Neural cell (in vitro differentiated cells): ENCODE measurements at regions not wholly inside any gene's neighbourhood (a gene's known extent, or its start where the extent isn't known, plus 50 kb on each side); places are given as distances from the start of the nearest gene placed in this dataset.
"Not testable (repeated sequence)": the region's sequence is repeated elsewhere in the genome, so short reads cannot be mapped to it uniquely, and the experiment has no call there.

Source experiments
- H2AFZ ChIP-seq: fragments of 200-600, 300-800 bp; sonication (generic), shearing (Covaris generic); 2 replicates; pipeline ENCODE4 v1.6.0; 2014; ENCODE audit warnings: low read depth, mild to moderate bottlenecking, antibody characterized with exemption, low read length, moderate library complexity
- H3F3A ChIP-seq: fragments of 200-600 bp; shearing (Covaris generic); 2 replicates; pipeline ENCODE4 v1.6.1; 2016; ENCODE audit warnings: mild to moderate bottlenecking, moderate library complexity, mixed read lengths, antibody characterized with exemption, low read length; ENCODE audit not compliant: insufficient read depth, poor library complexity, severe bottlenecking
- H3K27ac ChIP-seq: fragments of 200-600, 300-800 bp; sonication (generic), shearing (Covaris generic); 2 replicates; pipeline ENCODE4 v1.5.1; 2014; ENCODE audit warnings: mild to moderate bottlenecking, low read length, moderate library complexity
- H3K27me3 ChIP-seq: fragments of 300-800, 200-600 bp; sonication (generic), shearing (Covaris generic); 2 replicates; pipeline ENCODE4 v1.6.0; 2014; ENCODE audit warnings: mild to moderate bottlenecking, low read depth, low read length, moderate library complexity; ENCODE audit not compliant: insufficient read depth
- H3K36me3 ChIP-seq: fragments of 300-800, 200-600 bp; sonication (generic), shearing (Covaris generic); 2 replicates; pipeline ENCODE4 v1.5.1; 2014; ENCODE audit warnings: mild to moderate bottlenecking, antibody characterized with exemption, low read length, moderate library complexity; ENCODE audit not compliant: insufficient read depth
- H3K4me2 ChIP-seq: fragments of 300-800, 200-600 bp; sonication (generic), shearing (Covaris generic); 2 replicates; pipeline ENCODE4 v1.6.0; 2014; ENCODE audit warnings: mild to moderate bottlenecking, low read length
- H3K4me3 ChIP-seq: fragments of 300-800, 200-600 bp; sonication (generic), shearing (Covaris generic); 2 replicates; pipeline ENCODE4 v1.5.1; 2014; ENCODE audit warnings: mild to moderate bottlenecking, low read length, moderate library complexity
- H3K79me2 ChIP-seq: fragments of 200-600 bp; shearing (Covaris generic); replicated peaks from 2 replicates; pipeline ENCODE4 v1.6.0; 2014; ENCODE audit warnings: mild to moderate bottlenecking, low read length, moderate library complexity; ENCODE audit not compliant: insufficient read depth
- H3K9ac ChIP-seq: fragments of 300-800, 200-600 bp; sonication (generic), shearing (Covaris generic); 2 replicates; pipeline ENCODE4 v1.6.1; 2016; ENCODE audit warnings: mild to moderate bottlenecking, low read length, mixed read lengths
- H3K9me2 ChIP-seq: fragments of 200-600 bp; shearing (Covaris generic); 2 replicates; pipeline ENCODE4 v1.6.1; 2016; ENCODE audit warnings: mild to moderate bottlenecking, low read length, mixed read lengths; ENCODE audit not compliant: insufficient read depth
- H3K9me3 ChIP-seq: fragments of 200-600, 300-800 bp; sonication (generic), shearing (Covaris generic); 2 replicates; pipeline ENCODE4 v1.6.1; 2016; ENCODE audit warnings: mild to moderate bottlenecking, mixed run types, low read length, moderate library complexity, mixed read lengths
- H4K20me1 ChIP-seq: fragments of 200-600 bp; shearing (Covaris generic); 2 replicates; pipeline ENCODE4 v1.6.1; 2016; ENCODE audit warnings: mild to moderate bottlenecking, mixed run types; ENCODE audit not compliant: insufficient read depth
- CTCF ChIP-seq: fragments of 450-650 bp; IDR thresholded peaks from 2 replicates; pipeline ENCODE4 v1.5.1; 2014; ENCODE audit warnings: antibody characterized with exemption, mild to moderate bottlenecking, moderate library complexity; ENCODE audit not compliant: poor library complexity, severe bottlenecking
- EZH2 ChIP-seq: fragments of 200-600, 300-800 bp; shearing (Covaris generic), sonication (generic); IDR thresholded peaks from 2 replicates; pipeline ENCODE4 v1.6.1; 2014; ENCODE audit warnings: antibody characterized with exemption, low read length, borderline replicate concordance, mild to moderate bottlenecking; ENCODE audit not compliant: insufficient read depth, poor library complexity, severe bottlenecking
- MXI1 ChIP-seq: fragments of 450-650 bp; conservative IDR thresholded peaks from 2 replicates; pipeline ENCODE4 v1.6.1; 2014; ENCODE audit warnings: antibody characterized with exemption, mild to moderate bottlenecking; ENCODE audit not compliant: poor library complexity, severe bottlenecking
- POLR2AphosphoS5 ChIP-seq: IDR thresholded peaks from 2 replicates; pipeline ENCODE4 v1.6.1; 2012
- RAD21 ChIP-seq: fragments of 450-650 bp; conservative IDR thresholded peaks from 2 replicates; pipeline ENCODE4 v1.6.1; 2014; ENCODE audit warnings: antibody characterized with exemption, mild to moderate bottlenecking, moderate library complexity
- REST ChIP-seq: IDR thresholded peaks from 2 replicates; pipeline ENCODE4 v1.6.1; 2012; ENCODE audit warnings: borderline replicate concordance
- TAF1 ChIP-seq: IDR thresholded peaks from 2 replicates; pipeline ENCODE4 v1.6.1; 2012; ENCODE audit warnings: low read depth

DNA sequence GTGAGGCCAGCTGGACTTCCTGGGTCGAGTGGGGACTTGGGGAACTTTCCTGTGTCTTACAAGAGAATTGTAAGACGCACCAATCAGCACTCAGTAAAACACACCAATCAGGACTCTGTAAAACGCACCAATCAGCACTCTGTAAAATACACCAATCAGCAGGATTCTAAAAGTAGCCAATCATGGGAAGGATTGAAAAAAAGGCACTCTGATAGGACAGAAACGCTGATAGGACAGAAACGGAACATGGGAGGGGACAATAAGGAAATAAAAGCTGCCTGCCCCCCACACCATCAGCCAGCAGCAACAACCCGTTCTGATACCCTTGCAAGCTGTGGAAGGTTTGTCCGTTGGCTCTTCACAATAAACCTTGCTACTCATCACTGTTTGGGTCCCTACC, 73.1 kb upstream of the SGCG start:
- no peaks in the 10 kb centered on the region for H3K36me3 ChIP-seq
- H3K4me2 ChIP-seq: no peak overlapping the region
- no peaks in the 10 kb centered on the region for H3K9me2 ChIP-seq
- no peak for TF ChIP-seq EZH2
- no peak for TF ChIP-seq MXI1
- no peak for TF ChIP-seq TAF1
- H3F3A ChIP-seq: no peaks in the 10 kb centered on the region
- no peaks in the 10 kb centered on the region for H3K9me3 ChIP-seq
- H2AFZ ChIP-seq: no peak overlapping the region
- H3K79me2 ChIP-seq: no peaks in the 10 kb centered on the region
- H4K20me1 ChIP-seq: no peaks in the 10 kb centered on the region
- H3K9ac ChIP-seq: no peak overlapping the region
- H3K27ac ChIP-seq: no peak overlapping the region
- no peak overlapping the region for H3K4me3 ChIP-seq
- no peaks in the 10 kb centered on the region for H3K27me3 ChIP-seq

DNA sequence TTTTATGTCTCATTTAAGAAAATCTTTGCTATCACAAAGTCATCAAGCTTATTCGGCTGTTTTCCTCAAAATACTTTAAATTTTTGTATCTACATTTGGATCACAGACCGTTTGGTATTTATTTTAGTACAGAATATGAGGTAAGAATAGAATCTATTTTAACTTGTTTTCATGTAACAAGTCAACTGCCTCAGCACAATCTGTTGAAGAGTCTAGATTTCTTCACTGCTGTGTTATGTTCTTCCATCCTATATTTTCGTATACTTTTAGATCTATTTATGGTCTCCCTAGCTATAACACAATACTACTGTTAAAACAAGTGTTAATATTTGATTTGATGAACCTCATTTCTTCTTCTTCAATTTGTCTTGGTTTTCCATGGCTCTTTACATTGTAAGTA, 61.6 kb upstream of the SGCG start:
- Histone ChIP-seq H3K27ac (no peak overlapping the region), H3F3A (no peaks in the 10 kb centered on the region), H3K4me2 (no peak overlapping the region), H3K79me2 (no peaks in the 10 kb centered on the region), H3K9ac (no peak overlapping the region), H3K9me2 (no peaks in the 10 kb centered on the region), H3K36me3 (no peaks in the 10 kb centered on the region), H3K4me3 (no peak overlapping the region), H3K9me3 (no peaks in the 10 kb centered on the region), H4K20me1 (no peaks in the 10 kb centered on the region), H3K27me3 (no peaks in the 10 kb centered on the region), H2AFZ (no peak overlapping the region)
- TF ChIP-seq POLR2AphosphoS5 (no peak), RAD21 (no peak), CTCF (no peak), REST (no peak)

- not testable (repeated sequence) for H3K9me2 ChIP-seq, H3K4me2 ChIP-seq, H3K79me2 ChIP-seq, H4K20me1 ChIP-seq, H2AFZ ChIP-seq, H3K4me3 ChIP-seq, H3F3A ChIP-seq, H3K27ac ChIP-seq, H3K27me3 ChIP-seq, H3K36me3 ChIP-seq, H3K9me3 ChIP-seq, H3K9ac ChIP-seq
Measured at GRCh38 chr13:23127540-23127939, 53.2 kb upstream of the SGCG start.
